Activated CD4-positive, alpha-beta T cell treated with anti-CD3 and anti-CD28 coated beads, Interleukin-2, amount 50 U/mL, for 48 hours (primary cell): ENCODE measurements at regions not wholly inside any gene's neighbourhood (a gene's known extent, or its start where the extent isn't known, plus 50 kb on each side); places are given as distances from the start of the nearest gene placed in this dataset.

Source experiments
- DNase-seq, 2 experiments: peaks; one replicate each; pipeline ENCODE4 v3.0.0-alpha.2; 2020

DNA sequence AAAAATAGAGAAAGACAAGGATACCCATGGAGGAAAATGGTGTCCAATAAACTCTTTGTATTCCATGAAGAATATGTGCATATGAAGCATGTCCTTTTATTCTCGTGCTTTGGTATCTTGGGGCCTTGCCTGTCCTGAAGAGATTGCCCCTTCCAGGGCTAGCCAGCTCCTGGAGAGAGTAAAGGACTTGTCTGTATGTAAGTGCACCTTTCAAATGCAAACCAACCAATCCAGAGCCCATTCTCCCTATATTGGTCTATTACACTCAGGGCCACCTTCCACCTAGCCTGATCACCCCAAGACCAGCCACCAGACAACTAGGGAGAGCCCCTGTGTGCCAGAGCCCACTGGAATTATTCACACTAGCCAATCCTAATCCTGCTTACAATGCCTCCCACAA, 221.6 kb downstream of the CD83 start:
- DNase-seq = no peak

DNA sequence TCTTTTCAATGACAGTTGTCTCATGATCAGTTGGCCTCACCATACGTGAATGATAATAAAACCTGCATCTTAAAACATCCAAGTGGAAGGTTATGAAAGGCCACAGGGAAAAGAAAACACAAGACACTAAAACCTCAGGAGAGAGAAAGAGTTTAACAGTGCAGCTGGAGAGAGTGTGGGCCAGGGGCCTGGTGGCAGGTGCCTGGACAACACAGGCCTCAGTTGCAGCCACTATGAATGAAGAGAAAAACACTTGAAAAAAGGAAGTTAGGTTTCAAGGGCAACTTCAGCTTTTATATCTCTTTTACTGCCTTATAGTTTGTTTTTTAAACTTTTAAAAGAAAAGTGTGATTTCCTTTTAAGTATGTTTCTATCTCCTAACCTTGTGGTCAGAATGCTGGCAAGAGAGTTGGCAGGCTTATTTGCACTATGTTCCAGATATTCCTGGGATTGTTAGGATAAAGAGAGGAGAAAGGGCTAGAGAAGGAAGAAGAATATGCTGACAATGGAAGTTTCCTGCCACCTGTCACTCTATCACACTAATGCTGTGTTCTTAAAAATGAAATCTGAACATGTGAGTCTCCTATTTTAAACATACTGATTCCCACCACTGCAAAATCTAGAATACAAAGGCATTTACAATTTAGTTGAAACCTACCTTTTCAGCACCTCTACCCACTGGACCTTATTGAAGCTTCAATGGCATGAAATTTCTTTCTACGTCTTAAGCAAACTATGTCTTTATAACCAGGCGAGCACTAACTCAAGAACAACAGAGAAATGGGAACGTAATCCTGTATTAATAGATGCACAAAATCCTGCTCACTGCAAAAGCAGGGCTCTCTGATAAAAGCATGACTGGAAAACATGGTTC, 222.4 kb downstream of the CD83 start:
- no peak for DNase-seq

DNA sequence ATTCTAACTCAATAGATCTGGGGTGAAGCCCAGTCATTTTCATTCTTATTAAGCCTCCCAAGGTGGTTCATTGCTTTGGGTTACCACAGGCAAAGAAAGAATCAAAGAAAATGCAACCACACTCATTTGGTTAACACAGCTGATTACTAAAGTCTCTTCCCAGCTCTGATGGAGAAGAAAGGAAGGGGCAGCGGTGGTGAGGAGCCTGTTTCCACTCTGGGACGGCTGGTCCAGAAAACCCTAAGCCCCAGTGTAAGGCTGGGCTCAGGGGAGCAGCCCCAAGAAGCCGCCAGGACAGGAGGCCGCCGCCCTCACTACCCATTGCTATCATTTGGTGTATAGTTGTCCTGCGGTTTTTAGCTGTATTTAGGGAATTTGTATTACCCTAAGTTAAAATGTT, 226.9 kb downstream of the CD83 start:
- DNase-seq = no peak

DNA sequence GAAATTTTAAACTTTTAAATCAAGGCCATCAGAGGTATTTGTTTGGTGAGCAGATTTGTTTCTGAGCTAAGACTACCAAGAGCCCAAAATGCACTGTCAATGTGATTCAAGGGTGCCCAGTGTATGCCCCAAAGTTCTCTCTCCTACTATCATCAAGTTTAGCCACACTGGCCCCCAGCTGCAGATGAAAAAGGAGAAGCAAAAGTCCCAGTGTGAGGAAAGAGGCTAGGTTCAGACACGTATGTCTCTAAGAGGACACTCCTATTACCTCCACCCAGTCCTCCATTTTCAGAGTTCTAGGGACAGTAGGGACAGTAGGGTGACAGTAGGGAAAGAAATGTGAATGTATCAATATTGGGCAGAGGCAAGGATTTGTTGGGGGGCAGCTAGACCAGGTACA, 230.8 kb downstream of the CD83 start:
- DNase-seq = no peak

DNA sequence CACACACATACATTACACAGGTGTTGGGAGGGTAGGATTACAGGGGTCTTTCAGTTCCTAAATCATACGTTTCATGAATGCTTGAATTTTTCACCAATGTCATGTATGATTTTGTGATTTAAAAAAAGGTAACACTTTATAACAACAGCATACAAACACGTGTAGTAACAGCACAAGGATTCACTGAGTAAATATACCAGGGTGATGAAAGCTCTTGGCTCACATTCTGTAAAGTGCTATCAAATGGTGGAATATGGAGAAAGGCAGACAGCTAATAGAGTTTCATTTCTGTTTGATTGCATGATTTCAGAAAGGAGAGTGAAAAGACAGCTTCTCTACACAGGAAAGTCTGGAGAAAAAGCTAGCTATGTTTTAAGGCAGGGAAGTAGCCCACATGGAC, 231.9 kb downstream of the CD83 start:
- no peak for DNase-seq

DNA sequence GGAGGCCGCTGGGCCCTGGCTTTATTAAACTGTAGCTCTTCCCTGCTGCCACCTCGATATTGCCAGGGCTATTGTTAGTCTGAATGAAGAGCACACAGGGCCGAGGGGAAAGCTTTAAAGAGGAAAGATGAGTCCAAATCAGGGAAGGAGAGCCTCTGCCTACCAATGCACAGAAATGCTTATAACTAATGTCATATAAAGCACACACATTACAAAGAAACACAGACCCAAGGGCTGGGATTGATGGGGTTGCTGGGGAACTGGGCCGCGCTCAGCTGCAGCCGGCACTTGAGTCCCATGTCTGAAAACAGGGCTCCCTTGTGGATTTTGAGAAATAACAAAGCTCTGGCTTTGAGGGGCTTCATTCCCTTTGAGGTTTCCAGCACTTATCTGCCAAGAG, 232.6 kb downstream of the CD83 start:
- DNase-seq = no peak

DNA sequence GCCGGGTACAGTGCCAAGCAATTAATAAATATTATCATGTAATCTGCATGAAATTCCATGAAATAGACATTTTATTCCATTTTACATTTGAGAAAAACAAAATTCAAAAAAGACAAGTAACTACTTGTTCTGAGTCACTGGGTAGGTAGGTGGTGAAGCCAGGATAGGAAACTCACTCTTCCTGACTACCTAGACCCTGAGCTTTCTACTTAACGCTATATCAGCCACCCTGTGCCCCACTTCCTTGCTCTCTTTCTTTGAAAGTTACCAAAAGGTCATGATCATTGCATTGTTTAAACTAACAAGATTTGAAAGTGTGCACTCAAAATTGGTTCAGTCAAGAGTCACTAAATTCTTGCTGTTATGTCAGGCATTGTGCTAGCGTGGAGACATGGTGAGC, 235.7 kb downstream of the CD83 start:
- no peak for DNase-seq

DNA sequence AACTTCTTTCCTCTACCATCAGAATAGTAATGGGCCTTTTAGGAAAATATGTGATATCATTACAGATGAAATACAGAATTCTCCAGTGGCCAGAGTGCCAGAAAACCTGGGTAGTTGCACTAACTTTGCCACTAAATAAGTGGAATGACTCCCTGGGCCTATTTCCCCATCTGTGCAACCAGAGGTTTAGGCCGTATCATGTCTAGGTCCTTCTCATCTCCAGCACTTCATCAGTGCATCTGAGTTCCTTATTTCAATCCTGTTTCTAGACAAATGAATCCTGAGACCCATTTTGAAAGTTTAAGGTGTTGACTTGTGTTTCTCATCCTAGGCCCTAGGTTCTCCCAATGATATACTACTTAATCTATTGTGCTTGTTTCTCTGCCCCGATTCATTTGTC, 236.2 kb downstream of the CD83 start:
- DNase-seq = no peak

DNA sequence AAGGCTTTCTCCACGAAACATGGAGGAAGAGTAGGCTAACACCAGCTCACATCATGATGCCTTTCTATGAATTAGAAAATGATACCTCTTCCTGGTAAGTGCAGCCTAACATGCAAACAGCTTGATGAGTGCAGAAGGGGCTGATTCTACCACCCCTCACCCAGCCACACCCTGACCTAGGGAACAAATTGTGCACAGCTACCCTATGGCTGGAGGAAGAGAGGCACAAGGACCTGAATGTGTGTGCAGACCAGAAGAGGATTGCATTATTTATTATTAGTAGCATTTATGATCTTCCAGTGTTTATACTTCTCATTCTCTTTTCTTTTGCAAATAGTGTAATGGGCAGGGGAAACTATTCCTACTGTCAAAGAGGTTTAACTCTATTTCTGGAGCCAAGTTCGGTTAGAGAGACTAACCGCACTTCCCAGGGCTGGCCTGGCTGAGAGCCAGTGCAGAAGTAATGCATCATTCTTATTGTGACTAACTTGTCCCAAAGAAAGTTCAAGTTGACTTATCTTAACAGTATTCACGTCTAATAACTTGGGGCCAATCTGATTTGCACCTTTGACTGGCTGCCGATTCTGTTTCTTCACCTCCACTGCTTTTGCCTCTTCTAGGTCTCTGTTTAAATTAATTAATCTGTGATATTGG, 237.5 kb downstream of the CD83 start:
- DNase-seq = peak; percentile 58 to 61

DNA sequence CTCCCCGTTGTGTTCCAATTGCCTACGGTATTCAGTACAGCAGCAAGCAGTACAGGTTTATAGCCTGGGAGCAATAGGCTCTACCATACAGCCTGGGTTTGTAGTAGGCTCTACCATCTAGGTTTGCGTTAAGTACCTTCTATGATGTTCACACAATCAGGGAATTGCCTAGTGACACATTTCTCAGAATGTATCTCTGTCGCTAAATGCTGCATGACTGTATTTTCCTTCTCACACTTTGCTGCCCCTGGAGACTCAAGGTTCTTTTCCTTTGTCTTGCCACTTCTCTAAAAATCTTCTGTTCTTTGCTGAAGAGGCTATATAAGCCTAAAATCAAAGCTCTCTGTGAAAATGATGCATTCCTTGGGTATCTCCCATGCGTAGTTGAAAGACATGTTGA, 241.9 kb downstream of the CD83 start:
- no peak for DNase-seq

DNA sequence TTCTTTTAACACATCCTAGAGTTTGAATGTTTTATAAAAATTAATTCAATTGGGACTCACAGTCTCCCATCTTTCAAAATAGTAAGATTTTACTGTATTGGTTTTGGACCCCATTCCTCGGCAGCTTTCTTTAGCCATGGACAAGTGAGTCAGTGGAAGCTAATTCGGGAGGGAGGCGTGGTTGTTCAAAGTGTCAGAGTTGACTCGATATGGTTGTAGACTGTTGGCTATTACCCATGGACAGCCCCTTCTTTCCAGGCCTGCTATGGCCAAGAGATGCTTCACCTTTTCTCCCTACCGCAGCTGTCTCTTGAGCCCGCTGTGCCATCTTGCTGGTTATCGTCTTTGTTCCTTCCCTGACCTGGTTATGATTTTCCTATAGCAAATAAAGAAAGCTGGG, 243.0 kb downstream of the CD83 start:
- DNase-seq = no peak

DNA sequence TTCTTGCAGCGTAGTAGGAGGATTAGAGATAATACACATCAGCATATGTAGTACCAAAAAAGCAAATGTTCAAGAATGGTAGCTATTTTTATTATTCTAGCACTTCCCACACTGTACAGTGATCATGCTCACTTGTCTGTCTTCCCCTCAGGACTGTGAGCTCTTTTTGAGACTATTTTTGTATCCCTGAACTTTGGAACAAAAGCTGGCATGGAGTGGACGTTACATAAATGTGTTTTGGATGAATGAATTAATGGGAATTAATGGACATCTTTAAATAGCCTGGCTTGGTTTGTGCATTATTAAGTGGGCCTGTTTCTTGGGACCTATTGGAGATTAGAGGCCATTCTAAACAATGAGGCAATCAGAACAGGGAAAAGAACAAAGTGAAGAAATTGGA, 243.7 kb downstream of the CD83 start:
- no peak for DNase-seq

DNA sequence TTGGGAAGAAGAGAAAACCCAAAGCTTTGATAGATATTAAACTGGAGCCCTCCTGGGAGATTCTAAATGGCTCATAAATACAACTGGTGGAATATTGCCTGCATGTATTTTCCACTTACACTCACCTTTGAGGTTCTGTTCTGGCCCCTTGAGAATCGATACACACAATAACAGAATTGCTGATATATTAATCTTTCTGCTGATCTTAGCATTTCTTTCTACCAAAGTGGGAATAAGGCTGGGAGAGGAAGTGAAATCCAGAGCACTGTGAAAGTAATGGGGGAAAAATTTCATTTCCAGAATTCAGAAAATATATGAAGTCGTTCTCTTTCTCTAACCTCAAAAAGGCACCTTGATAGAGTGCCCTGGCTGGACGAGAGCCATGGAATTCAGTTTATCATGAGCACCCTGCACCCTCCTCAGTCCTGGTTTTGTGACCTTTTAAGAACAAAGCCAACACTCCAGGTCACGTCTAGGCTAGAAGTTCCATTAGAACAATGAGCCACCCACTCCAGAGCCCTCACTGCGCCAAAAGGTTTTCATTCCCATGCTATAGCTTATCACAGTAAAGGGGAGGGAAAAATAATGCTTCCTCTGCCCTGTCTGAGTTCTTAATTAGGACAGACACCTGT, 244.5 kb downstream of the CD83 start:
- DNase-seq = no peak

DNA sequence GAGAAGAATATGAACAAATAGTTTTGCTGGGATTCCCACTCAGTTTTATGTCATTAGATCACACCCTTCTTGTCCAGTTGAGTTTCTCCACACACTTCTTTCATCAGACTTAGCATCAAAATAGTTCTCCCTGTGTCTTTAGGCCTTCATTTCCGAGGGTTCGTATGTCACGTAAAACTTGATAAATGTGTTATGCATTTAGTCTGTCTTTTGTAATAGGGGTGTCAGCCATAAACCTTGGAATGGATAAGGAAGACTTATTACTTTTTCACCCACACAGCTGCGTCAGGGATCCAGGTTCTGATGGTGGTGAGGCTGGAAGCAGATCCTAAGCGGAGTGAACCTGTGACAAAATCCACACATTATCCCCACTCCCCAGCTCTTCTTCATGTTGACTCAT, 246.8 kb downstream of the CD83 start:
- no peak for DNase-seq

DNA sequence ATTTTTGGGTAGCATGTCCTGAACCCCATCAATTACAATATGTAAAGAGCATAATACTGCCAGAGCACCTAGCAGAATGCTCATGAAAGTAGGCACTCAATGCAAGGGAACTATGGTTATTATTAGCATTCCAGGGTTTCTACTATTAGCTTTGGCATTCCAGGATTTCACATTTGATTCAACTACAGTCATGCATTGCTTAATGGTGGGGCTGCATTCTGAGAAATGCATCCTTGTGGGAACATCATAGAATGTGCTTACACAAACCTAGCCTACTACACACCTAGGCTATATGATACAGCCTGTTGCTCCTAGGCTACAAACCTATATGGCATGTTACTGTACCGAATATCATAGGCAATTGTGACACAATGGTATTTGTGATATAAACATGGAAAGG, 247.8 kb downstream of the CD83 start:
- DNase-seq = no peak

DNA sequence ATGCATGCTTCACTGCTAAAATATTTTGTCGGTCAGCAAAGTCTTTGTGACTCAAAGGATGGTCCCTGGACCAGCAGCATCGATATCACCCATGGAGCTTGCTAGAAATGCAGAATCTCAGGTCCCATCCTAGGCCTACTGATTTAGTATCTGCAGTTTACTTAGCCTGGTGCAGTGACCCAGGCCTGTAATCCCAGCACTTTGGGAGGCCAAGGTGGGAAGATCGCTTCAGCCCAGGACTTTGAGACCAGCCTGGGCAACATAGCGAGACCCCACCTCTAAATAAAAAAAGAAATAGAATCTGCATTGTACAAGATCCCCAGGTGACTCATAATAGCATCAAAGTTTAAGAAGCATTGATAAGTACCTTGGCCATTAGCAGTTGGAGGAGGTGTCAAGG, 248.7 kb downstream of the CD83 start:
- no peak for DNase-seq

DNA sequence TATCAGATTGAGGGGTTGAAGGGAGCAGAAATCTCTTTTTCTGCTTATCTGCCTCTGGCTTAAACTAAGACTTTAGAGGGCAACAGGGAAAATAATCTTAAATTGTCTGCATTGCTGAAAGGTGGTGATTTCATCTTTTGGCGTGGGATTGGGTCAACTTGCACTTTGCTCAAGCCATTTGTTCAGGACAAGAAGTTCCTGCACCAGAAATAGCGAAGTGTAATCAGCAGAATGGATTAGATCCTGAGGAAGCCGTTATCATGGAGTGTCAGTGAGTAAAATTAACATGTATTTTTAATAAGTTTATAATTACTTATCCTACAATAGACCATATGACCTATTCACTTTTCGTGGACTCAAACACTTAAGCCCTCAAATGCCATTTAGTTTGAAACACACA, 249.3 kb downstream of the CD83 start:
- no peak for DNase-seq

DNA sequence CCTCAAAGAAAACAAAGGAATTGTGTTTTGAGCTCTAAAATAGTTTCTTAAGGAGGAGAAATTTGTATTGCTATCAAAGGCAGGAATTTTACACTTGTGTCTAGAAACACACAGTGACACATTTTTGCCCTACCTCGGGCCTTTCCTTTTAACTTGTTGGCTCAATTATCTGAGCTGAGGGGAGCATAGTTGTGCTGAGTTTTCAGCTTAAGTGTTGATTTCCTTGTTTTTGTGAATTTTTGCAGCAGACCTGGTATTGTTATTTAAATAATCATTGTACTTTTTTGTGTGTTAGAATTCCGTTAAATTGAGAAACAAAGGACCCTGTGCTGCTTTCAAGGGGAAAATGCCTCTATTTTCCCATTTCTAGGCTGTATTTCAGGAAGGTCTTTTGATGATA, 249.7 kb downstream of the CD83 start:
- no peak for DNase-seq

DNA sequence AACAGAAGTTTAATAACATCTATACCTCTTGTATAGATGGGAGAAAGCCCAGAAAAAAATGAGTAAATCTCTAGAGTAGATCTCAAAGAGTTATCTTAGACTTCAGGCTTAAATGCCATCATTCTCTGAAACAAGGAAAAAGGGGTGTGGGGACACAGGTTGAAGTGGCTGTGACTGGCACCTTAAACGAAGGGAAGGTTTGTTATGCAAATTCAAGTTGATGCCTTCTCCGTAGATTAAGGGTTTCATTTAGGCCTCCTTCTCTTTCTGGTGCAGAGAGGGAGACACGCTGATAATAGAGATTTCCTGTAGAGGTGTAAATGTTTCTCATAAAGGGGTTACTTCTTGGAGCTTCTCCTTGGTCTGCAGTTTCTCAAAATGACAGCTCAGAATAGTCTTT, 252.1 kb downstream of the CD83 start:
- no peak for DNase-seq

DNA sequence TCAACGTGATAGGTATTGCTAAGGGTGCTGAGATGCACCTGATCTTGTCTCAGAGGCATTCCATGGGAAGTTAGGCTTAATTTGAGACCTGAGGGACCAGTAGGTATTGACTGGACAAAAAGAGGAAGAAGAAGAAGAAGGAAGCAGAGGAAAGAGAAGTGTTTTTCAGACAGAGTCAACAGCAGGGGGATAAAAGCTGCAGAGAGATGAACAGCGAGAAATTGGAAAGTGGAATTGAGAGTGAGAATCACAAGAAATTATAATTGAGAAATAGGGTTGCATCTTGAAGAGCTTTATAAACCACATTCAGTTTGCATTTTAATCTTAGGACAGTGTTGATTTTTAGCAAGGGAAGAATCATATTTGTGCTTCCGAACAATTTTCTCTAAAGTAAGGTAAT, 254.0 kb downstream of the CD83 start:
- DNase-seq = no peak

DNA sequence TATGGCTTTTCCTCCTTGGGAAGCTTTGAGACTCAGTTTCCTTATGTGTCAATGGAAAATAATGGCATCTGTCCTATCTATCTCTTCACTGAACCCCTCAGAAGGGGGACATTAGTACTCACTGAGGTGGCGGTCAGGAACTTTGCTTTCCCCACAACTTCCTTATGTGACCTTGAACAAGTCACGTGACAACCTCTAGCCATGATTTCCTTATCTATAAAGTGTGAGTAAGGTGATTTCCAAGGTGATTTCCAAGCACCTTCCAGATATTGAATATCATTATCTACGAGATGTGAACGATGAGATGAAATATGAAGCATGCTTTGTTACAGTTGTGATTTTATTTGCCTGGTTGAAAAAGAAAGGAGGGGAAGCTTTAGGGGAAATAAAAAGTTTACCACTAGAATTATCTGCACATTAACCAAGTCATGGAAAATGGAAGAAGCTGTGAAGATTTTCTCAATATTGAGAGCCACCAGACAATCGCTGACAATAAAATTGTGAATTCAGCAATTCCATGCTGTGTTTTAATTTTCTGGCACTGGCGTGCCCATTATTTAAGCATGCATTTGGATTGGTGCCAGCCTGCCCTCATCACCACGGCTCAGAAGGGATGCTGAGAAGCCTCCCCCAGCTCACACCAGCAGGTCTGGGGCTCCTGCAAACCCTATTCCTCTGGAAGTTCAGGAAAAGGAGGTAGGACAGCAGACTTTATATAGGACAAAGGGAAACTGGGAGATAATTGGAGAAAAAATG, 255.3 kb downstream of the CD83 start:
- no peak for DNase-seq

DNA sequence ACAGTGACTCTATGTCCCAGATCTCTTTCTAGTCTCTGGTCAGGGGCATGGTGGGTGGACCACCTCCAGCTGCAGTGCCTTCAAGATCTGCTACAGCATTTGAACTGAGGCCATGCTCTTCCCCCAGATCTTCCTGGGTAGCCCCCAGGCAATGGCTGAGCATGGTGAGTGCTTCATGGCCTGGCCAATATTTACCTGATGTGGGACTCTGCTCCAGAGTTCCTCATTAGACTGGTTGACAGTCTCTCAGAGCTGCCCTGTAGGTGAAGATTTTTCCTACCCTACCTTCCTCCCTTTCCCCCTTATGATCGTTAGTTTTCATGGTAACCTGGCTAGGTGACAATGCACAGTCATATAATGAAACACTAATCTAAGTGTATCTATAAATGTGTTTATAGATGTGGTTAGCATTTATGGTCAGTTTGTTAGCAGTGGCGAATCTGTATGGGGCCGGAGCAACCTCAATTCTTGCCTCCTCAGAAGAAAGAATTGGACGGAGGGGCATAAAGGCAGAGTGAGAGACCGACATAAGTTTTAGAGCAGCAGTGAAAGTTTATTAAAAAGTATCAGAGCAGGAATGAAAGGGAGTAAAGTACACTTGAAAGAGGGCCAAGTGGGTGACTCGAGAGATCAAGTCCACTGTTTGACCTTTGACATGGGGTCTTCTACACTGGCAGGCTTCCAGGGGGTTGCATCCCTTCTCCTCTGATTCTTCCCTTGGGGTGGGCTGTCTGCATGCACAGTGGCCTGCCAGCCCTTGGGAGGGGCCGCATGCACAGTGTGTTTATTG, 256.3 kb downstream of the CD83 start:
- DNase-seq = no peak

DNA sequence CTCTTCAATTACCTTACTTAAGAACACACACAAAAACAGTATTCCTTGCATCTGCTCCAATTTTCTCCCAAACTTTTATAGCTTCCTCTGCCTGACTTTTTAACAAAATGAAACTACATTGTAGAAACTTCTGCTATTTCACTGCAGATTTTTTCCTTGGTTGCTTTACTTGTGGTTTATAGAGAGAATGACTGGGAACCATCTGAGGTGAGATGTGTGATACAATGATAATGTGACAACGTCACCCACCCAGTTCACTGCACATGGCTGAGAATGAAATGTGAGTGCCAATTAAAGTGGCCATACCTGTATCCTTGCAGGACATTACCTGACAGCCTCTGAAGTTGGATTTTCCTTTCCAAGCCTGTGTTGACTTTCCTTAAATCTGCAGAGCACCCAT, 258.4 kb downstream of the CD83 start:
- DNase-seq = no peak
